ENCODE measurements at regions not wholly inside any gene's neighbourhood (a gene's known extent, or its start where the extent isn't known, plus 50 kb on each side); places are given as distances from the start of the nearest gene placed in this dataset.

DNA sequence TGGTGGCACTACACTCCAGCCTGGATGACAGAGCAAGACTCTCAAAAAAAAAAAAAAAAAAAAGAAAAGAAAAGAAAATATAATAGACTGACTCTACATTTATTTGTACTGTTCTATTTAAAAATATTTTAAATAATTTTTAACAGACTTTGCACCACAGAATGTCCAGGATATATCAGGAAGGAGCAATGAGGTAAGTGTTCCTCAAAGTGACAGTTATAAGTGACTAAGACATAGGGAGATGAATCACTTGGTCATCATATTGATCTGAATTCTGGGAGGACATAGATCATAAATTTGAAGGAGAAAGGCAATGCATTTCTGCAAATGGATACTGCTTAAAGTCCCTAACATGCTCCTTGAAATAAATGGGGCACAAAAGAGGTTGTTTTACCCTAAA lies 221.5 kb downstream of the KCNC2 start:
- DNase-seq (ENCODE audit: low spot score): no peak

All from kidney capillary endothelial cell (primary cell).